PC-9 (cell line): ENCODE measurements at regions not wholly inside any gene's neighbourhood (a gene's known extent, or its start where the extent isn't known, plus 50 kb on each side); places are given as distances from the start of the nearest gene placed in this dataset.

Experiments
- EZH2 ChIP-seq: fragments of 200-600 bp; sonication (generic); IDR thresholded peaks from 2 replicates; pipeline ENCODE4 v1.8.0; 2017; ENCODE audit warnings: antibody characterized with exemption, low read depth
- TF ChIP-seq, protein P1 (sequence below): fragments of 200-600 bp; sonication (generic); conservative IDR thresholded peaks from 2 replicates; pipeline ENCODE4 v1.6.1; 2017; ENCODE audit warnings: mixed run types, antibody characterized with exemption, mild to moderate bottlenecking, moderate library complexity

GRCh38 chr3:135567223-135567622, 398.3 kb upstream of the PPP2R3A start:
- TF ChIP-seq, protein P1, sequence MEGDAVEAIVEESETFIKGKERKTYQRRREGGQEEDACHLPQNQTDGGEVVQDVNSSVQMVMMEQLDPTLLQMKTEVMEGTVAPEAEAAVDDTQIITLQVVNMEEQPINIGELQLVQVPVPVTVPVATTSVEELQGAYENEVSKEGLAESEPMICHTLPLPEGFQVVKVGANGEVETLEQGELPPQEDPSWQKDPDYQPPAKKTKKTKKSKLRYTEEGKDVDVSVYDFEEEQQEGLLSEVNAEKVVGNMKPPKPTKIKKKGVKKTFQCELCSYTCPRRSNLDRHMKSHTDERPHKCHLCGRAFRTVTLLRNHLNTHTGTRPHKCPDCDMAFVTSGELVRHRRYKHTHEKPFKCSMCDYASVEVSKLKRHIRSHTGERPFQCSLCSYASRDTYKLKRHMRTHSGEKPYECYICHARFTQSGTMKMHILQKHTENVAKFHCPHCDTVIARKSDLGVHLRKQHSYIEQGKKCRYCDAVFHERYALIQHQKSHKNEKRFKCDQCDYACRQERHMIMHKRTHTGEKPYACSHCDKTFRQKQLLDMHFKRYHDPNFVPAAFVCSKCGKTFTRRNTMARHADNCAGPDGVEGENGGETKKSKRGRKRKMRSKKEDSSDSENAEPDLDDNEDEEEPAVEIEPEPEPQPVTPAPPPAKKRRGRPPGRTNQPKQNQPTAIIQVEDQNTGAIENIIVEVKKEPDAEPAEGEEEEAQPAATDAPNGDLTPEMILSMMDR: no peak
- TF ChIP-seq EZH2: no peak
